HUES64 (cell line): ENCODE measurements at regions not wholly inside any gene's neighbourhood (a gene's known extent, or its start where the extent isn't known, plus 50 kb on each side); places are given as distances from the start of the nearest gene placed in this dataset.
"Not testable (repeated sequence)": the region's sequence is repeated elsewhere in the genome, so short reads cannot be mapped to it uniquely, and the experiment has no call there.

Experiments used
- H3K27ac ChIP-seq: 2 replicates; pipeline ENCODE4 v1.7.0; 2013; ENCODE audit warnings: low read depth, low read length, inconsistent platforms
- H3K27me3 ChIP-seq: 2 replicates; pipeline ENCODE4 v1.6.1; 2013; ENCODE audit warnings: mild to moderate bottlenecking, low read length; ENCODE audit not compliant: insufficient read depth
- H3K36me3 ChIP-seq: 2 replicates; pipeline ENCODE4 v1.6.1; 2013; ENCODE audit warnings: mild to moderate bottlenecking, low read length; ENCODE audit not compliant: insufficient read depth
- H3K4me1 ChIP-seq: 2 replicates; pipeline ENCODE4 v1.6.1; 2013; ENCODE audit warnings: mild to moderate bottlenecking, low read length, moderate library complexity; ENCODE audit not compliant: insufficient read depth
- H3K4me3 ChIP-seq: 2 replicates; pipeline ENCODE4 v1.5.1; 2013; ENCODE audit warnings: mild to moderate bottlenecking, low read length, moderate library complexity
- H3K9ac ChIP-seq: 2 replicates; pipeline ENCODE4 v1.6.1; 2013; ENCODE audit warnings: mild to moderate bottlenecking, low read depth, low read length
- H3K9me3 ChIP-seq: 2 replicates; pipeline ENCODE4 v1.6.1; 2013; ENCODE audit warnings: low read depth, low read length; ENCODE audit not compliant: insufficient read depth
- WGBS: fragments of 150-250, 120-280 bp; methylation state at CpG from one replicate; pipeline ENCODE4 v1.1.7; 2013; ENCODE audit warnings: missing lambda C conversion rate; 5-methylcytosine and 5-hydroxymethylcytosine counted together

- Histone ChIP-seq H3K27ac (no peak overlapping the region), H3K27me3 (no peaks in the 10 kb centered on the region), H3K9ac (no peak overlapping the region), H3K36me3 (no peaks in the 10 kb centered on the region), H3K9me3 (no peaks in the 10 kb centered on the region), H3K4me3 (no peak overlapping the region), H3K4me1 (peaks cover 11% of the 10 kb centered on the region)
- WGBS: 90% methylated on average over 4 of the region's 4 CpGs
Measured at GRCh38 chr1:234765181-234765580, 155.2 kb upstream of the IRF2BP2 start.

- Histone ChIP-seq H3K4me1 (peaks cover 11% of the 10 kb centered on the region), H3K36me3 (no peaks in the 10 kb centered on the region), H3K27me3 (no peaks in the 10 kb centered on the region), H3K9ac (no peak overlapping the region), H3K4me3 (no peak overlapping the region), H3K9me3 (no peaks in the 10 kb centered on the region), H3K27ac (no peak overlapping the region)
- 89% methylated on average over 8 of the region's 8 CpGs for WGBS
Measured at GRCh38 chr1:234763910-234764309, 153.9 kb upstream of the IRF2BP2 start.

- no peaks in the 10 kb centered on the region for H3K27me3 ChIP-seq
- H3K9me3 ChIP-seq: no peaks in the 10 kb centered on the region
- peaks cover 11% of the 10 kb centered on the region for H3K4me1 ChIP-seq
- no peak overlapping the region for H3K4me3 ChIP-seq
- H3K36me3 ChIP-seq: no peaks in the 10 kb centered on the region
- H3K9ac ChIP-seq: no peak overlapping the region
- no peak overlapping the region for H3K27ac ChIP-seq
- 82% methylated on average over 5 of the region's 5 CpGs for WGBS
Measured at GRCh38 chr1:234763367-234763766, 153.4 kb upstream of the IRF2BP2 start.

- H3K27ac ChIP-seq, H3K9me3 ChIP-seq, H3K9ac ChIP-seq, H3K36me3 ChIP-seq, H3K4me3 ChIP-seq, H3K27me3 ChIP-seq: not testable (repeated sequence)
- WGBS: 96% methylated on average over 3 of the region's 5 CpGs
- peaks cover 11% of the 10 kb centered on the region for H3K4me1 ChIP-seq
Measured at GRCh38 chr1:234762127-234762526, 152.1 kb upstream of the IRF2BP2 start.

- 65% methylated on average over 6 of the region's 6 CpGs for WGBS
- Histone ChIP-seq H3K4me3 (no peak overlapping the region), H3K4me1 (peaks cover 11% of the 10 kb centered on the region), H3K9me3 (no peaks in the 10 kb centered on the region), H3K9ac (no peak overlapping the region), H3K27ac (no peak overlapping the region), H3K36me3 (no peaks in the 10 kb centered on the region), H3K27me3 (no peaks in the 10 kb centered on the region)
Measured at GRCh38 chr1:234760303-234760723, 150.3 kb upstream of the IRF2BP2 start.

- Histone ChIP-seq H3K27me3 (no peaks in the 10 kb centered on the region), H3K4me1 (peaks cover 11% of the 10 kb centered on the region), H3K4me3 (no peak overlapping the region), H3K9me3 (no peaks in the 10 kb centered on the region), H3K27ac (no peak overlapping the region), H3K36me3 (no peaks in the 10 kb centered on the region), H3K9ac (no peak overlapping the region)
- 94% methylated on average over 11 of the region's 11 CpGs for WGBS
Measured at GRCh38 chr1:234759888-234760287, 149.9 kb upstream of the IRF2BP2 start.

GRCh38 chr1:234758851-234759250 is 148.9 kb upstream of the IRF2BP2 start:
- Histone ChIP-seq H3K9me3 (no peaks in the 10 kb centered on the region), H3K9ac (no peak overlapping the region), H3K27ac (no peak overlapping the region), H3K4me3 (no peak overlapping the region), H3K4me1 (peaks cover 11% of the 10 kb centered on the region), H3K27me3 (no peaks in the 10 kb centered on the region), H3K36me3 (no peaks in the 10 kb centered on the region)
- 94% methylated on average over 11 of the region's 11 CpGs for WGBS

- Histone ChIP-seq H3K9me3 (no peaks in the 10 kb centered on the region), H3K9ac (no peak overlapping the region), H3K4me3 (no peak overlapping the region), H3K27me3 (no peaks in the 10 kb centered on the region), H3K4me1 (peaks cover 11% of the 10 kb centered on the region), H3K27ac (no peak overlapping the region), H3K36me3 (no peaks in the 10 kb centered on the region)
- 89% methylated on average over 6 of the region's 6 CpGs for WGBS
Measured at GRCh38 chr1:234756857-234757256, 146.9 kb upstream of the IRF2BP2 start.

- Histone ChIP-seq H3K27me3 (no peaks in the 10 kb centered on the region), H3K9me3 (no peaks in the 10 kb centered on the region), H3K4me3 (no peak overlapping the region), H3K4me1 (peaks cover 11% of the 10 kb centered on the region), H3K27ac (no peak overlapping the region), H3K9ac (no peak overlapping the region), H3K36me3 (no peaks in the 10 kb centered on the region)
- 91% methylated on average over 13 of the region's 13 CpGs for WGBS
Measured at GRCh38 chr1:234756066-234756774, 146.2 kb upstream of the IRF2BP2 start.

- Histone ChIP-seq H3K4me1 (peaks cover 6% of the 10 kb centered on the region), H3K9ac (no peak overlapping the region), H3K9me3 (no peaks in the 10 kb centered on the region), H3K27ac (no peak overlapping the region), H3K27me3 (no peaks in the 10 kb centered on the region), H3K4me3 (no peak overlapping the region), H3K36me3 (no peaks in the 10 kb centered on the region)
- 94% methylated on average over 8 of the region's 8 CpGs for WGBS
Measured at GRCh38 chr1:234755449-234755863, 145.5 kb upstream of the IRF2BP2 start.

- no peak overlapping the region for H3K9ac ChIP-seq
- H3K27ac ChIP-seq: no peak overlapping the region
- H3K36me3 ChIP-seq: no peaks in the 10 kb centered on the region
- 95% methylated on average over 2 of the region's 3 CpGs for WGBS
- no peaks in the 10 kb centered on the region for H3K27me3 ChIP-seq
- no peaks in the 10 kb centered on the region for H3K4me1 ChIP-seq
- H3K9me3 ChIP-seq: no peaks in the 10 kb centered on the region
- H3K4me3 ChIP-seq: no peak overlapping the region
Measured at GRCh38 chr1:234753979-234754378, 144.0 kb upstream of the IRF2BP2 start.

- WGBS: 92% methylated on average over 8 of the region's 8 CpGs
- Histone ChIP-seq H3K27ac (no peak overlapping the region), H3K9ac (no peak overlapping the region), H3K9me3 (no peaks in the 10 kb centered on the region), H3K27me3 (no peaks in the 10 kb centered on the region), H3K36me3 (no peaks in the 10 kb centered on the region), H3K4me3 (no peak overlapping the region), H3K4me1 (no peaks in the 10 kb centered on the region)
Measured at GRCh38 chr1:234752927-234753326, 142.9 kb upstream of the IRF2BP2 start.
